Thoracic aorta (tissue), 2 donors: ENCODE measurements at regions not wholly inside any gene's neighbourhood (a gene's known extent, or its start where the extent isn't known, plus 50 kb on each side); places are given as distances from the start of the nearest gene placed in this dataset.
"Not testable (repeated sequence)": the region's sequence is repeated elsewhere in the genome, so short reads cannot be mapped to it uniquely, and the experiment has no call there.

Experiments
- ATAC-seq: fragments of 150-250 bp; one replicate; pipeline ENCODE4 v1.8.0; 2017; ENCODE audit warnings: low read depth; ENCODE audit not compliant: insufficient number of reproducible peaks, low FRiP score
- DNase-seq: peaks from one replicate; pipeline ENCODE4 v3.0.0-alpha.2; 2020; ENCODE audit warnings: low spot score
- H3K27ac ChIP-seq, 2 donors: fragments of 200-600 bp; sonication (generic); 1 replicate in 1 of 2; 2 replicates in 1 of 2; pipeline ENCODE4 v1.5.1; 2016; ENCODE audit warnings: mild to moderate bottlenecking in 2 of 2, moderate library complexity in 2 of 2
- H3K27me3 ChIP-seq: fragments of 200-600 bp; sonication (generic); replicated peaks from 2 replicates; pipeline ENCODE4 v1.6.0; 2016; ENCODE audit warnings: mild to moderate bottlenecking; ENCODE audit not compliant: insufficient read depth
- H3K36me3 ChIP-seq: fragments of 200-600 bp; sonication (generic); one replicate; pipeline ENCODE4 v1.5.1; 2016
- H3K4me1 ChIP-seq, 2 donors: fragments of 200-600 bp; sonication (generic); 1 replicate in 1 of 2; 2 replicates in 1 of 2; pipeline versions ENCODE4 v1.5.1 to v1.6.0; 2016; ENCODE audit warnings: low read depth in 2 of 2, mild to moderate bottlenecking in 1 of 2; ENCODE audit not compliant: control insufficient read depth in 1 of 2
- H3K4me3 ChIP-seq: fragments of 200-600 bp; sonication (generic); 2 replicates; pipeline ENCODE4 v1.5.1; 2016; ENCODE audit warnings: mild to moderate bottlenecking
- H3K9me3 ChIP-seq: fragments of 200-600 bp; sonication (generic); 2 replicates; pipeline ENCODE4 v1.5.1; 2016
- TF ChIP-seq, protein P1 (sequence below): fragments of 200-600 bp; sonication (generic); IDR thresholded peaks from one replicate; pipeline ENCODE4 v1.5.1; 2019; ENCODE audit warnings: antibody characterized with exemption

- ATAC-seq = no peak
Measured at GRCh38 chr6:99711925-99712324, 105.3 kb downstream of the PRDM13 start.

DNA sequence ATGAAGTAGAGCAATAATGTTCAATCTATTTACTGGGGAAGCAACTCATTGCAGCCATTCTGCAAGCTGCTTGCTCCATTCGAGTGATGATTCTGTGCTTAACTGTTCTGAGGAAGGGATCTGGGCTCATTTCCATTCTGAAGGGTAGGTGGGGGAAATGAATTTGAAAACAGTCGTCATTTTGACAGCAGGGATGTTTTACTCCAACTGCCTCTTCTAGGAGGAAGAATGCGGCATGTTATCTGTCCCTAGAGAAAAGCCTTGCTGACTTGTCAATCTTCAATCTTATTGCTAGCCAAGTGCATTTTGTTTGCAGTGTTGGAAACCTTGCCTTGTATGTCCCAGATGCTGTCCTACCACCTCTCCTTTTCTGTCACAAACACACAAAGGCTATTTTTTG lies 105.9 kb downstream of the PRDM13 start:
- Histone ChIP-seq H3K27me3 (no peaks in the 10 kb centered on the region), H3K9me3 (no peaks in the 10 kb centered on the region), H3K27ac (no peak overlapping the region), H3K4me3 (no peak overlapping the region), H3K4me1 (no peaks in the 10 kb centered on the region), H3K36me3 (no peaks in the 10 kb centered on the region)
- DNase-seq = no peak
- TF ChIP-seq, protein P1, sequence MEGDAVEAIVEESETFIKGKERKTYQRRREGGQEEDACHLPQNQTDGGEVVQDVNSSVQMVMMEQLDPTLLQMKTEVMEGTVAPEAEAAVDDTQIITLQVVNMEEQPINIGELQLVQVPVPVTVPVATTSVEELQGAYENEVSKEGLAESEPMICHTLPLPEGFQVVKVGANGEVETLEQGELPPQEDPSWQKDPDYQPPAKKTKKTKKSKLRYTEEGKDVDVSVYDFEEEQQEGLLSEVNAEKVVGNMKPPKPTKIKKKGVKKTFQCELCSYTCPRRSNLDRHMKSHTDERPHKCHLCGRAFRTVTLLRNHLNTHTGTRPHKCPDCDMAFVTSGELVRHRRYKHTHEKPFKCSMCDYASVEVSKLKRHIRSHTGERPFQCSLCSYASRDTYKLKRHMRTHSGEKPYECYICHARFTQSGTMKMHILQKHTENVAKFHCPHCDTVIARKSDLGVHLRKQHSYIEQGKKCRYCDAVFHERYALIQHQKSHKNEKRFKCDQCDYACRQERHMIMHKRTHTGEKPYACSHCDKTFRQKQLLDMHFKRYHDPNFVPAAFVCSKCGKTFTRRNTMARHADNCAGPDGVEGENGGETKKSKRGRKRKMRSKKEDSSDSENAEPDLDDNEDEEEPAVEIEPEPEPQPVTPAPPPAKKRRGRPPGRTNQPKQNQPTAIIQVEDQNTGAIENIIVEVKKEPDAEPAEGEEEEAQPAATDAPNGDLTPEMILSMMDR = no peak
- ATAC-seq = no peak

More at GRCh38 chr6:99711925-99712324, 105.3 kb downstream of the PRDM13 start:
- TF ChIP-seq, protein P1 = no peak
- H3K36me3 ChIP-seq = no peaks in the 10 kb centered on the region
- no peaks in the 10 kb centered on the region for H3K9me3 ChIP-seq
- no peaks in the 10 kb centered on the region for H3K4me1 ChIP-seq
- no peak overlapping the region for H3K27ac ChIP-seq
- H3K4me3 ChIP-seq = no peak overlapping the region
- no peak for DNase-seq
- H3K27me3 ChIP-seq = no peaks in the 10 kb centered on the region

DNA sequence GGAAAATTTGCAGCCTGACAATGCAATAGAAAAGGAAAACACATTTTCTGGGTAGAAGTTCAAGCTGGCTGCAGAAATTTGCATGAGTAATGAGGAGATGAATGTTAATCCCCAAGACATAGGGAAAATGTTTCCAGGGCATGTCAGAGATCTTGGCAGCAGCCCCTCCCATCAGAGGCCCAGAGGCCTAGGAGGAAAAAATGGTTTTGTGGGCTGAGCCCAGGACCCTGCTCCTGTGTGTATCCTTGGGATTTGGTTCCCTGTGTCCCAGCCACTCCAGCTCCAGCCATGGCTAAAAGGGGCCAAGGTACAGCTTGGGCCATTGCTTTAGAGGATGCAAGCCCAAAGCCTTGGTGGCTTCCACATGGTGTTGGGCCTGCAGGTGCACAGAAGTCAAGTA lies 115.4 kb downstream of the PRDM13 start:
- H3K36me3 ChIP-seq, H3K9me3 ChIP-seq, ATAC-seq, H3K4me3 ChIP-seq, H3K27ac ChIP-seq, DNase-seq, H3K27me3 ChIP-seq, H3K4me1 ChIP-seq: not testable (repeated sequence)

GRCh38 chr6:99730237-99730636 lies 123.6 kb downstream of the PRDM13 start:
- not testable (repeated sequence) for H3K27me3 ChIP-seq, ATAC-seq, H3K4me3 ChIP-seq, H3K9me3 ChIP-seq, H3K4me1 ChIP-seq, H3K27ac ChIP-seq, DNase-seq, H3K36me3 ChIP-seq

DNA sequence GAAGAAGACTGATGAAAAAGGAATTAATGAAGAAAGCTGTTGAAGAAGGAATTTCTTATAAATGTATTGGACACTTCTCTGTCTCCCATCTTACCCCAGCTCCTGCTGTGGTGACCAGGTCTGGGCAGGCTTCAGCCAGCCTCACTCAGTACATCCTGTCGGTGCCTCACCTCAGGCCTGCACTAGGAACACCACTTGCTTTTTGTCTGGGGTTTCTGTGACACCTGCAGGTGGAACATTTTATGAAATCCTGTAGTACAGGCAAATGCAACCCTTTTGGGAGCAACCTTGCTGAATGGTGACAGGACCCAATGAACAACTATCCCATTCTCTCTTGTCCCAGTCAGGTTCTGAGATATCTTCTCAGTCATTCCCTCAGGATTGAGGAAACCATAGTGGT lies 129.7 kb downstream of the PRDM13 start:
- Histone ChIP-seq H3K27ac (no peak overlapping the region), H3K36me3 (no peaks in the 10 kb centered on the region), H3K4me3 (no peak overlapping the region), H3K4me1 (no peaks in the 10 kb centered on the region), H3K27me3 (no peaks in the 10 kb centered on the region), H3K9me3 (no peaks in the 10 kb centered on the region)
- no peak for ATAC-seq
- no peak for DNase-seq
- TF ChIP-seq, protein P1 = no peak

DNA sequence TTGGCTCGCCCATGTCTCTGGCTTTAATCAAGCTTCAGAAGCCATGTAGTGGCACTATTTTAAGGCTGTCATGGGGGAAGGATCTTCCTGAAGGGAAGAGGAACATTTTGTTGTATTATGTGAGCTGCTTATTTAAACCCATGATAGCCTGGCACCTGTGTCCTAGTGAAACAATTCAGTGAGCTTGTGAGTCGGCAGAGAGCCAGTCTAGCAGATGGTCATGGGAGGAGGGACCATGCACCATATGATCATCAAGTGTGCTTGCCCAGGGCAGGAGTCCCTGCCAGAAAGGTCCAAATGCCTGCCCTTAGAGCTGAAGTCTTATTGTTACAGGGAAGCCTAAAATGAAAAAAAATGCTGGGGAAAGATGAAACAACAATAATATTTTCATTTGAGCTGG lies 132.9 kb downstream of the PRDM13 start:
- DNase-seq (no peak), ATAC-seq (no peak)
- no peaks in the 10 kb centered on the region for H3K27me3 ChIP-seq
- H3K36me3 ChIP-seq = no peaks in the 10 kb centered on the region
- H3K4me1 ChIP-seq = no peaks in the 10 kb centered on the region
- H3K27ac ChIP-seq = no peak overlapping the region
- H3K9me3 ChIP-seq = no peaks in the 10 kb centered on the region
- H3K4me3 ChIP-seq = no peak overlapping the region
- TF ChIP-seq, protein P1 = no peak
